Endothelial cell of umbilical vein (primary cell): ENCODE measurements at regions not wholly inside any gene's neighbourhood (a gene's known extent, or its start where the extent isn't known, plus 50 kb on each side); places are given as distances from the start of the nearest gene placed in this dataset.

Experiments
- BruUV-seq: library from RNA; stranded (reverse); fragments of 400-500 nt; replicated peaks from 2 replicates; lab custom pipeline; 2021; lab: Mats Ljungman, UMichigan
- CTCF ChIA-PET: fragments of 300-600, 350-600 bp; sonication (Branson Sonifier 250); formaldehyde crosslinking; loops from one replicate; lab custom pipeline; 2021; ENCODE audit warnings: antibody characterized with exemption, inconsistent platforms; lab: Charles Lee
- POLR2A ChIA-PET: fragments of 300-600, 350-600 bp; sonication (Branson Sonifier 250); formaldehyde crosslinking; loops from one replicate; lab custom pipeline; 2021; ENCODE audit warnings: antibody characterized with exemption, inconsistent platforms; lab: Charles Lee
- DNase-seq: peaks from one replicate; pipeline ENCODE4 v3.0.0-alpha.2; 2011; ENCODE audit warnings: low read depth, low spot score
- FAIRE-seq: peaks from 2 replicates; lab custom pipeline; 2011; peaks lifted over from hg19 to GRCh38; lab: Jason Lieb, UNC
- H2AFZ ChIP-seq: 2 replicates; pipeline ENCODE4 v1.6.0; 2012; ENCODE audit warnings: low read depth, low read length, control low read depth, inconsistent platforms
- H3K27ac ChIP-seq: 2 replicates; pipeline ENCODE4 v1.5.1; 2011; ENCODE audit warnings: low read depth, mild to moderate bottlenecking, control low read depth, low read length, moderate library complexity; ENCODE audit not compliant: insufficient read depth
- H3K27me3 ChIP-seq, 2 experiments: 2 replicates each; pipeline versions ENCODE4 v1.6.0 to v1.6.1; 2011; ENCODE audit warnings: low read length in 2 of 2, mixed read lengths in 1 of 2; ENCODE audit not compliant: control insufficient read depth in 2 of 2, insufficient read depth in 2 of 2
- H3K36me3 ChIP-seq, 2 experiments: 2 replicates in 1 of 2; 3 replicates in 1 of 2; pipeline ENCODE4 v1.5.1; 2011; ENCODE audit warnings: low read length in 2 of 2, mild to moderate bottlenecking in 1 of 2, moderate library complexity in 1 of 2; ENCODE audit not compliant: control insufficient read depth in 2 of 2, insufficient read depth in 2 of 2; ENCODE audit errors: extremely low read depth in 1 of 2
- H3K4me1 ChIP-seq: 3 replicates; pipeline ENCODE4 v1.5.1; 2011; ENCODE audit warnings: mild to moderate bottlenecking, low read length; ENCODE audit not compliant: control insufficient read depth, insufficient read depth; ENCODE audit errors: extremely low read depth
- H3K4me2 ChIP-seq: 2 replicates; pipeline ENCODE4 v1.6.1; 2011; ENCODE audit warnings: low read length, control low read depth, mixed read lengths; ENCODE audit not compliant: insufficient read depth
- H3K4me3 ChIP-seq, 3 experiments: fragments of 200-600 bp in 1 of 3; sonication (generic), shearing (Covaris generic) in 1 of 3; replicated peaks in 1 of 3; 2 replicates each; pipeline ENCODE4 v1.5.1; 2011 to 2016; ENCODE audit warnings: control low read depth in 3 of 3, low read length in 3 of 3, mild to moderate bottlenecking in 2 of 3, inconsistent platforms in 1 of 3, low read depth in 1 of 3, moderate library complexity in 1 of 3; ENCODE audit not compliant: insufficient read depth in 1 of 3
- H3K79me2 ChIP-seq: 2 replicates; pipeline ENCODE4 v1.6.0; 2012; ENCODE audit warnings: low read length, inconsistent platforms; ENCODE audit not compliant: control insufficient read depth, insufficient read depth
- H3K9ac ChIP-seq: replicated peaks from 2 replicates; pipeline ENCODE3; 2011; ENCODE audit warnings: low read length, control low read depth; ENCODE audit not compliant: insufficient read depth; ENCODE audit errors: extremely low read depth
- H3K9me1 ChIP-seq: replicated peaks from 3 replicates; pipeline ENCODE4 v1.6.0; 2011; ENCODE audit warnings: mild to moderate bottlenecking, low read length; ENCODE audit not compliant: control insufficient read depth, insufficient read depth; ENCODE audit errors: extremely low read depth
- H3K9me3 ChIP-seq: replicated peaks from 2 replicates; pipeline ENCODE4 v1.5.1; 2012; ENCODE audit warnings: low read length, inconsistent platforms; ENCODE audit not compliant: control insufficient read depth, insufficient read depth
- H4K20me1 ChIP-seq: replicated peaks from 2 replicates; pipeline ENCODE3; 2011; ENCODE audit warnings: mild to moderate bottlenecking, low read length; ENCODE audit not compliant: control insufficient read depth, insufficient read depth; ENCODE audit errors: extremely low read depth
- EZH2 ChIP-seq: IDR thresholded peaks from 2 replicates; pipeline ENCODE4 v1.6.1; 2012; ENCODE audit warnings: borderline replicate concordance, low read depth, mild to moderate bottlenecking, moderate library complexity, low read length, inconsistent platforms; ENCODE audit not compliant: severe bottlenecking
- FOS ChIP-seq: IDR thresholded peaks from 2 replicates; pipeline ENCODE4 v1.6.1; 2011; ENCODE audit warnings: mild to moderate bottlenecking, low read length, moderate library complexity, borderline replicate concordance; ENCODE audit not compliant: insufficient read depth
- GATA2 ChIP-seq: IDR thresholded peaks from 2 replicates; pipeline ENCODE4 v1.7.0; 2011; ENCODE audit warnings: low read depth, mild to moderate bottlenecking, moderate library complexity, mixed read lengths, low read length; ENCODE audit not compliant: insufficient read length, insufficient read depth
- JUN ChIP-seq: IDR thresholded peaks from 2 replicates; pipeline ENCODE4 v1.6.1; 2011; ENCODE audit warnings: borderline replicate concordance, low read depth; ENCODE audit not compliant: insufficient read length, insufficient read depth
- MYC ChIP-seq: IDR thresholded peaks from one replicate; pipeline ENCODE4 v1.6.1; 2011; ENCODE audit warnings: mild to moderate bottlenecking, low read depth, low read length
- POLR2A ChIP-seq: IDR thresholded peaks from 2 replicates; pipeline ENCODE4 v1.6.1; 2012; ENCODE audit warnings: low read depth, mild to moderate bottlenecking, control low read depth, low read length
- POLR2AphosphoS5 ChIP-seq: IDR thresholded peaks from 2 replicates; pipeline ENCODE4 v1.6.1; 2012; ENCODE audit warnings: low read depth, mild to moderate bottlenecking, control low read depth, low read length, moderate library complexity; ENCODE audit not compliant: insufficient read depth
- dilution Hi-C: fragments of 300-500 bp; cut with MboI; formaldehyde crosslinking; loops from one replicate; pipeline ENCODE4 v1.15.0; 2019; ENCODE audit warnings: low sequenced_read_pairs; ENCODE audit not compliant: extremely low pct_ligation_motif_present
- intact Hi-C: fragments of 100-400 bp; cut with micrococcal nuclease; formaldehyde crosslinking; loops from one replicate; pipeline ENCODE4 v1.10.0; 2022
- TF ChIP-seq, protein P1 (sequence below): IDR thresholded peaks from 2 replicates; pipeline ENCODE4 v1.6.1; 2011; ENCODE audit not compliant: insufficient read depth, insufficient read length
- TF ChIP-seq, protein P2 (sequence below), 2 donors: IDR thresholded peaks; 1 replicate in 1 of 2; 2 replicates in 1 of 2; pipeline ENCODE4 v1.5.1; 2011; ENCODE audit warnings: low read length in 2 of 2, mild to moderate bottlenecking in 2 of 2, moderate library complexity in 2 of 2, control low read depth in 1 of 2, inconsistent platforms in 1 of 2, low read depth in 1 of 2; ENCODE audit not compliant: insufficient read depth in 1 of 2; ENCODE audit errors: extremely low read depth in 1 of 2

DNA sequence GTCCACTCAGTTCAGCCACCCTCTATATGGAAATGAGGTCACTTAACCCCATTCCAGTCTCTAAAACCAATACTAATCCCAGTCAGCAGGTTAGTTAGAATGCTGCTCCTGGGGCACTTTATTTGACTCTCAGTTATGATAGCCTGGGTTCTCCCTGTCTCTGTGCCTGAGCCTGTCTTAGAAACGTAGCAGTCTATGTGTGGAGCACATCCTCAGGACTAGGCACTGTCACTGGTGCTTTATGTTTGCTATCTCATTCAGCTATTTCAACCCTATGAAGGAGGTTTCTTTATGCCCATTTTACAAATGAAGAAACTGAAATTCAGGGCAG lies 152.5 kb upstream of the PKDCC start:
- H3K9me3 ChIP-seq: no peaks in the 10 kb centered on the region
- H3K4me2 ChIP-seq: no peak overlapping the region
- POLR2A ChIA-PET: no interaction called here
- no peaks in the 10 kb centered on the region for H3K79me2 ChIP-seq
- dilution Hi-C loops: no loop called here
- H3K9me1 ChIP-seq: no peaks in the 10 kb centered on the region
- no peak overlapping the region for H3K27ac ChIP-seq
- DNase-seq (no peak), FAIRE-seq (no peak)
- no peak overlapping the region for H2AFZ ChIP-seq
- H3K27me3 ChIP-seq: peaks cover 6 to 12% of the 10 kb centered on the region in 2 experiments
- TF ChIP-seq POLR2A: no peak
- TF ChIP-seq POLR2AphosphoS5: no peak
- TF ChIP-seq EZH2: no peak
- no peak for TF ChIP-seq JUN
- TF ChIP-seq, protein P1, sequence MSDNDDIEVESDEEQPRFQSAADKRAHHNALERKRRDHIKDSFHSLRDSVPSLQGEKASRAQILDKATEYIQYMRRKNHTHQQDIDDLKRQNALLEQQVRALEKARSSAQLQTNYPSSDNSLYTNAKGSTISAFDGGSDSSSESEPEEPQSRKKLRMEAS: no peak
- TF ChIP-seq MYC: no peak
- no peak for TF ChIP-seq FOS
- TF ChIP-seq, protein P2, sequence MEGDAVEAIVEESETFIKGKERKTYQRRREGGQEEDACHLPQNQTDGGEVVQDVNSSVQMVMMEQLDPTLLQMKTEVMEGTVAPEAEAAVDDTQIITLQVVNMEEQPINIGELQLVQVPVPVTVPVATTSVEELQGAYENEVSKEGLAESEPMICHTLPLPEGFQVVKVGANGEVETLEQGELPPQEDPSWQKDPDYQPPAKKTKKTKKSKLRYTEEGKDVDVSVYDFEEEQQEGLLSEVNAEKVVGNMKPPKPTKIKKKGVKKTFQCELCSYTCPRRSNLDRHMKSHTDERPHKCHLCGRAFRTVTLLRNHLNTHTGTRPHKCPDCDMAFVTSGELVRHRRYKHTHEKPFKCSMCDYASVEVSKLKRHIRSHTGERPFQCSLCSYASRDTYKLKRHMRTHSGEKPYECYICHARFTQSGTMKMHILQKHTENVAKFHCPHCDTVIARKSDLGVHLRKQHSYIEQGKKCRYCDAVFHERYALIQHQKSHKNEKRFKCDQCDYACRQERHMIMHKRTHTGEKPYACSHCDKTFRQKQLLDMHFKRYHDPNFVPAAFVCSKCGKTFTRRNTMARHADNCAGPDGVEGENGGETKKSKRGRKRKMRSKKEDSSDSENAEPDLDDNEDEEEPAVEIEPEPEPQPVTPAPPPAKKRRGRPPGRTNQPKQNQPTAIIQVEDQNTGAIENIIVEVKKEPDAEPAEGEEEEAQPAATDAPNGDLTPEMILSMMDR (IDR thresholded peaks at IDR 0.05; ENCODE audit: extremely low read depth in 1 of 2, insufficient read depth in 1 of 2, low read depth in 1 of 2, low read length in 2 of 2): no peak
- no peak for TF ChIP-seq GATA2
- no peaks in the 10 kb centered on the region for H3K4me1 ChIP-seq
- CTCF ChIA-PET: interaction anchor here (1.1 to 3.3 kb wide), 4 partner anchors 10 to 192 kb away, joined by 3 to 11 read pairs (median 4); no protein-coding TSS in a partner anchor
- no peaks in the 10 kb centered on the region for H3K36me3 ChIP-seq
- H3K9ac ChIP-seq: no peak overlapping the region
- intact Hi-C loops: no loop called here
- H4K20me1 ChIP-seq: no peaks in the 10 kb centered on the region
- BruUV-seq: no TSS peak
- H3K4me3 ChIP-seq: no peak overlapping the region
